B cell (primary cell): ENCODE measurements at regions not wholly inside any gene's neighbourhood (a gene's known extent, or its start where the extent isn't known, plus 50 kb on each side); places are given as distances from the start of the nearest gene placed in this dataset.

Source experiments
- ATAC-seq: fragments of 200-7000 bp; cut with Tn5 transposase; one replicate; pipeline ENCODE4 v1.10.0; 2021; ENCODE audit warnings: low read depth, mild to moderate bottlenecking, moderate number of reproducible peaks, moderate library complexity
- CTCF ChIA-PET: fragments of 350-600 bp; sonication (Branson Sonifier 250); formaldehyde crosslinking; loops from one replicate; lab custom pipeline; 2021; ENCODE audit warnings: antibody characterized with exemption, inconsistent platforms; lab: Charles Lee
- POLR2A ChIA-PET: fragments of 350-600 bp; sonication (Branson Sonifier 250); formaldehyde crosslinking; loops from one replicate; lab custom pipeline; 2021; ENCODE audit warnings: antibody characterized with exemption; lab: Charles Lee
- DNase-seq: peaks from one replicate; pipeline ENCODE4 v3.0.0; 2013
- H2AFZ ChIP-seq: 2 replicates; pipeline ENCODE4 v1.6.1; 2012; ENCODE audit warnings: mild to moderate bottlenecking, low read depth, low read length; ENCODE audit not compliant: insufficient read depth, poor library complexity, severe bottlenecking
- H3K27ac ChIP-seq, 2 donors: 1 replicate in 1 of 2; 2 replicates in 1 of 2; pipeline ENCODE4 v1.5.1; 2012 to 2013; ENCODE audit warnings: low read length in 2 of 2, mild to moderate bottlenecking in 2 of 2, moderate library complexity in 1 of 2
- H3K27me3 ChIP-seq, 4 experiments: fragments of 200-600 bp in 1 of 4; sonication (generic) in 1 of 4; replicated peaks in 1 of 4; 1 replicate in 2 of 4; 2 replicates in 2 of 4; pipeline versions ENCODE4 v1.6.1 to v1.7.0; 2013 to 2016; ENCODE audit warnings: low read length in 3 of 4, mild to moderate bottlenecking in 2 of 4, mixed read lengths in 1 of 4, moderate library complexity in 1 of 4; ENCODE audit not compliant: insufficient read depth in 4 of 4, control insufficient read depth in 3 of 4; ENCODE audit errors: control extremely low read depth in 1 of 4
- H3K36me3 ChIP-seq, 2 experiments: replicated peaks in 1 of 2; 1 replicate in 1 of 2; 2 replicates in 1 of 2; pipeline versions ENCODE4 v1.6.1 to v1.7.1; 2013; ENCODE audit warnings: low read length in 1 of 2; ENCODE audit not compliant: insufficient read depth in 2 of 2, control insufficient read depth in 1 of 2; ENCODE audit errors: control extremely low read depth in 1 of 2, extremely low read depth in 1 of 2
- H3K4me1 ChIP-seq, 2 donors: fragments of 200-600 bp in 1 of 2; sonication (generic) in 1 of 2; 1 replicate in 1 of 2; 2 replicates in 1 of 2; pipeline versions ENCODE4 v1.5.1 to v1.6.1; 2013 to 2017; ENCODE audit warnings: low read length in 2 of 2; ENCODE audit not compliant: control insufficient read depth in 2 of 2, insufficient read depth in 2 of 2
- H3K4me2 ChIP-seq: replicated peaks from 2 replicates; pipeline ENCODE3; 2012; ENCODE audit warnings: mild to moderate bottlenecking, low read depth, low read length; ENCODE audit not compliant: poor library complexity, severe bottlenecking
- H3K4me3 ChIP-seq, 5 experiments: fragments of 200-600 bp in 1 of 5; sonication (generic) in 1 of 5; 1 replicate in 3 of 5; 2 replicates in 2 of 5; pipeline versions ENCODE4 v1.5.1 to v1.7.0; 2011 to 2016; ENCODE audit warnings: low read length in 4 of 5, mild to moderate bottlenecking in 4 of 5, low read depth in 2 of 5, control low read depth in 1 of 5, moderate library complexity in 1 of 5; ENCODE audit not compliant: insufficient read depth in 1 of 5; ENCODE audit errors: control extremely low read depth in 1 of 5, extremely low read depth in 1 of 5
- H3K79me2 ChIP-seq: fragments of 200-600 bp; sonication (generic); one replicate; pipeline ENCODE4 v1.6.0; 2016; ENCODE audit warnings: low read length; ENCODE audit not compliant: control insufficient read depth, insufficient read depth
- H3K9ac ChIP-seq: fragments of 200-600 bp; sonication (generic); 2 replicates; pipeline ENCODE4 v1.6.1; 2017; ENCODE audit warnings: mild to moderate bottlenecking, low read length, moderate library complexity
- H3K9me3 ChIP-seq, 3 donors: one replicate each; pipeline versions ENCODE4 v1.6.1 to v1.7.1; 2013; ENCODE audit warnings: low read length in 2 of 3; ENCODE audit not compliant: control insufficient read depth in 2 of 3, insufficient read depth in 1 of 3; ENCODE audit errors: control extremely low read depth in 1 of 3
- H4K20me1 ChIP-seq: 2 replicates; pipeline ENCODE4 v1.6.0; 2012; ENCODE audit warnings: mild to moderate bottlenecking, low read length; ENCODE audit not compliant: insufficient read depth, control insufficient read depth, poor library complexity, severe bottlenecking
- H3K27ac Mint-ChIP-seq: one replicate; pipeline ENCODE4 v1.8.0; 2021; ENCODE audit warnings: mixed read lengths
- H3K27me3 Mint-ChIP-seq: one replicate; pipeline ENCODE4 v1.8.0; 2021; ENCODE audit warnings: mixed read lengths
- H3K4me1 Mint-ChIP-seq: one replicate; pipeline ENCODE4 v1.8.0; 2021; ENCODE audit warnings: mixed read lengths
- H3K4me3 Mint-ChIP-seq: one replicate; pipeline ENCODE4 v1.8.0; 2021; ENCODE audit warnings: mixed read lengths
- H3K9me3 Mint-ChIP-seq: one replicate; pipeline ENCODE4 v1.8.0; 2022; ENCODE audit warnings: mixed read lengths; ENCODE audit not compliant: insufficient read depth
- CTCF ChIP-seq: fragments of 200-600 bp; IDR thresholded peaks from one replicate; pipeline ENCODE4 v1.8.0; 2022; ENCODE audit warnings: antibody characterized with exemption, mild to moderate bottlenecking
- EZH2 ChIP-seq: IDR thresholded peaks from 2 replicates; pipeline ENCODE4 v1.6.1; 2012; ENCODE audit warnings: borderline replicate concordance, low read depth, mild to moderate bottlenecking, moderate library complexity, low read length; ENCODE audit not compliant: insufficient read depth, poor library complexity, severe bottlenecking
- WGBS: methylation state at CpG from one replicate; pipeline ENCODE4 v1.1.5; 2013; ENCODE audit warnings: missing lambda C conversion rate; ENCODE audit not compliant: insufficient coverage; 5-methylcytosine and 5-hydroxymethylcytosine counted together
- intact Hi-C: fragments of 100-400 bp; cut with micrococcal nuclease; formaldehyde crosslinking; loops from one replicate; pipeline ENCODE4 v1.10.0; 2022

GRCh38 chr15:95329362-95329761, 1001.1 kb upstream of the NR2F2 start:
- H2AFZ ChIP-seq, result no peak overlapping the region
- no peaks in the 10 kb centered on the region for H3K27me3 ChIP-seq
- Mint-ChIP-seq H3K4me3 (no peak overlapping the region), H3K4me1 (no peaks in the 10 kb centered on the region), H3K27ac (no peak overlapping the region), H3K9me3 (peaks cover 3% of the 10 kb centered on the region), H3K27me3 (no peaks in the 10 kb centered on the region)
- no peak for ATAC-seq
- CTCF ChIA-PET, result no interaction called here
- H3K36me3 ChIP-seq, result no peaks in the 10 kb centered on the region
- no peak overlapping the region for H3K4me2 ChIP-seq
- no peak for DNase-seq
- no peaks in the 10 kb centered on the region for H3K4me1 ChIP-seq
- no peak overlapping the region for H3K4me3 ChIP-seq
- TF ChIP-seq EZH2 (no peak), CTCF (no peak)
- 64% methylated on average over 8 of the region's 8 CpGs for WGBS
- no peak overlapping the region for H3K27ac ChIP-seq
- no peaks in the 10 kb centered on the region for H3K79me2 ChIP-seq
- no peak overlapping the region for H3K9ac ChIP-seq
- H4K20me1 ChIP-seq, result no peaks in the 10 kb centered on the region
- peaks cover 0 to 4% (median 0%) of the 10 kb centered on the region in 3 donors for H3K9me3 ChIP-seq
- intact Hi-C loops, result no loop called here
- POLR2A ChIA-PET, result no interaction called here

GRCh38 chr15:95341686-95342085, 988.8 kb upstream of the NR2F2 start:
- no peak for ATAC-seq
- no peaks in the 10 kb centered on the region for H3K27me3 ChIP-seq
- H3K9me3 Mint-ChIP-seq, result peaks cover 3% of the 10 kb centered on the region
- no peaks in the 10 kb centered on the region for H4K20me1 ChIP-seq
- H3K4me2 ChIP-seq, result no peak overlapping the region
- TF ChIP-seq CTCF, result no peak
- no peak for TF ChIP-seq EZH2
- H3K79me2 ChIP-seq, result no peaks in the 10 kb centered on the region
- no peak overlapping the region for H3K4me3 ChIP-seq
- H3K9ac ChIP-seq, result no peak overlapping the region
- no CpG with 5 or more reads among the region's 6 CpGs for WGBS
- no peaks in the 10 kb centered on the region for H3K4me1 ChIP-seq
- no peaks in the 10 kb centered on the region for H3K4me1 Mint-ChIP-seq
- H3K27ac Mint-ChIP-seq, result no peak overlapping the region
- POLR2A ChIA-PET, result no interaction called here
- no peak overlapping the region for H2AFZ ChIP-seq
- no peaks in the 10 kb centered on the region for H3K9me3 ChIP-seq
- intact Hi-C loops, result no loop called here
- H3K4me3 Mint-ChIP-seq, result no peak overlapping the region
- CTCF ChIA-PET, result no interaction called here
- no peak for DNase-seq
- H3K27me3 Mint-ChIP-seq, result no peaks in the 10 kb centered on the region
- no peak overlapping the region for H3K27ac ChIP-seq
- H3K36me3 ChIP-seq, result no peaks in the 10 kb centered on the region
